Astrocyte (in vitro differentiated cells and primary cell): ENCODE measurements at regions not wholly inside any gene's neighbourhood (a gene's known extent, or its start where the extent isn't known, plus 50 kb on each side); places are given as distances from the start of the nearest gene placed in this dataset.

Source experiments
- DNase-seq: peaks from one replicate; pipeline ENCODE4 v3.0.0-alpha.2; 2010; ENCODE audit warnings: low read depth
- FAIRE-seq: peaks from 2 replicates; lab custom pipeline; 2011; peaks lifted over from hg19 to GRCh38; lab: Jason Lieb, UNC
- H2AFZ ChIP-seq: 2 replicates; pipeline ENCODE4 v1.6.0; 2012; ENCODE audit warnings: low read depth, low read length, inconsistent platforms
- H3K27ac ChIP-seq: 2 replicates; pipeline ENCODE4 v1.5.1; 2011; ENCODE audit warnings: low read depth, low read length, inconsistent platforms
- H3K27me3 ChIP-seq: 2 replicates; pipeline ENCODE4 v1.6.0; 2011; ENCODE audit warnings: low read length, inconsistent platforms; ENCODE audit not compliant: insufficient read depth
- H3K36me3 ChIP-seq: 2 replicates; pipeline ENCODE4 v1.5.1; 2011; ENCODE audit warnings: low read length, inconsistent platforms; ENCODE audit not compliant: insufficient read depth
- H3K4me1 ChIP-seq: 2 replicates; pipeline ENCODE4 v1.5.1; 2011; ENCODE audit warnings: low read length, inconsistent platforms; ENCODE audit not compliant: insufficient read depth
- H3K4me2 ChIP-seq: 2 replicates; pipeline ENCODE4 v1.6.0; 2012; ENCODE audit warnings: low read length, inconsistent platforms
- H3K4me3 ChIP-seq: 2 replicates; pipeline ENCODE4 v1.5.1; 2011; ENCODE audit warnings: low read depth, mild to moderate bottlenecking, low read length, inconsistent platforms; ENCODE audit not compliant: insufficient read depth
- H3K79me2 ChIP-seq: 2 replicates; pipeline ENCODE4 v1.6.0; 2012; ENCODE audit warnings: mild to moderate bottlenecking, low read length, inconsistent platforms; ENCODE audit not compliant: insufficient read depth
- H3K9ac ChIP-seq: 2 replicates; pipeline ENCODE4 v1.6.0; 2012; ENCODE audit warnings: mild to moderate bottlenecking, low read length, inconsistent platforms
- H3K9me3 ChIP-seq: 2 replicates; pipeline ENCODE4 v1.5.1; 2012; ENCODE audit warnings: low read depth, mild to moderate bottlenecking, low read length, inconsistent platforms; ENCODE audit not compliant: insufficient read depth
- H4K20me1 ChIP-seq: 2 replicates; pipeline ENCODE4 v1.6.0; 2012; ENCODE audit warnings: low read length, inconsistent platforms; ENCODE audit not compliant: insufficient read depth
- H3K27ac Mint-ChIP-seq: one replicate; pipeline ENCODE4 v1.8.0; 2021; ENCODE audit warnings: mild to moderate bottlenecking, mixed read lengths; ENCODE audit not compliant: unreplicated experiment
- H3K27me3 Mint-ChIP-seq: one replicate; pipeline ENCODE4 v1.8.0; 2021; ENCODE audit warnings: low read depth, mixed read lengths; ENCODE audit not compliant: unreplicated experiment
- H3K36me3 Mint-ChIP-seq: one replicate; pipeline ENCODE4 v1.8.0; 2021; ENCODE audit warnings: low read depth, mixed read lengths; ENCODE audit not compliant: unreplicated experiment
- H3K4me1 Mint-ChIP-seq: one replicate; pipeline ENCODE4 v1.8.0; 2021; ENCODE audit warnings: low read depth, mixed read lengths; ENCODE audit not compliant: unreplicated experiment
- H3K4me3 Mint-ChIP-seq: one replicate; pipeline ENCODE4 v1.8.0; 2021; ENCODE audit warnings: mild to moderate bottlenecking, moderate library complexity, mixed read lengths; ENCODE audit not compliant: unreplicated experiment
- H3K9me3 Mint-ChIP-seq: one replicate; pipeline ENCODE4 v1.8.0; 2021; ENCODE audit warnings: mild to moderate bottlenecking, mixed read lengths; ENCODE audit not compliant: unreplicated experiment
- EZH2 ChIP-seq: IDR thresholded peaks from 2 replicates; pipeline ENCODE4 v1.6.1; 2012; ENCODE audit warnings: mild to moderate bottlenecking, low read length, inconsistent platforms; ENCODE audit not compliant: insufficient read depth
- TF ChIP-seq, protein P1 (sequence below): IDR thresholded peaks from 2 replicates; pipeline ENCODE4 v1.5.1; 2011; ENCODE audit warnings: low read depth, mild to moderate bottlenecking, inconsistent platforms, low read length, moderate library complexity; ENCODE audit not compliant: insufficient read depth

DNA sequence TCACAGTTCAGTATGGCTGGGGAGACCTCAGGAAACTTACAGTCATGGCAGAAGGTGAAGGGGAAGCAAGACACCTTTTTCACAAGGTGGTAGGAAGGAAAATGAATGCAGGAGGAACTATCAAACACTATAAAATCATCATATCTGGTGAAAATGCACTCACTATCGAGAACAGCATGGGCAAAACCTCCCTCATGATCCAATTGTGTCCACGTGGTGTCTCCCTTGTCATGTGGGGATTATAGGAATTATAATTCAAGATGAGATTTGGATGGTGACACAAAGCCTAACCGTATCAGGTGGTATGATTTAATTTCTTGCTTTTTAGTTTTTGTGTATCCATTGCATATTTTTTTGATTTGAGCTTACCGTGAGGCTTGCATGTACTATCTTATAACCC is 133.2 kb upstream of the SYNCRIP start:
- H3K4me1 ChIP-seq: no peaks in the 10 kb centered on the region
- FAIRE-seq: no peak
- H3K4me3 Mint-ChIP-seq: no peak overlapping the region
- H3K36me3 ChIP-seq: no peaks in the 10 kb centered on the region
- H3K36me3 Mint-ChIP-seq: no peaks in the 10 kb centered on the region
- DNase-seq: no peak
- H3K4me3 ChIP-seq: no peak overlapping the region
- no peak overlapping the region for H3K9ac ChIP-seq
- no peak overlapping the region for H3K4me2 ChIP-seq
- H3K27ac ChIP-seq: no peak overlapping the region
- H3K9me3 ChIP-seq: no peaks in the 10 kb centered on the region
- no peak overlapping the region for H2AFZ ChIP-seq
- no peaks in the 10 kb centered on the region for H3K27me3 ChIP-seq
- TF ChIP-seq, protein P1, sequence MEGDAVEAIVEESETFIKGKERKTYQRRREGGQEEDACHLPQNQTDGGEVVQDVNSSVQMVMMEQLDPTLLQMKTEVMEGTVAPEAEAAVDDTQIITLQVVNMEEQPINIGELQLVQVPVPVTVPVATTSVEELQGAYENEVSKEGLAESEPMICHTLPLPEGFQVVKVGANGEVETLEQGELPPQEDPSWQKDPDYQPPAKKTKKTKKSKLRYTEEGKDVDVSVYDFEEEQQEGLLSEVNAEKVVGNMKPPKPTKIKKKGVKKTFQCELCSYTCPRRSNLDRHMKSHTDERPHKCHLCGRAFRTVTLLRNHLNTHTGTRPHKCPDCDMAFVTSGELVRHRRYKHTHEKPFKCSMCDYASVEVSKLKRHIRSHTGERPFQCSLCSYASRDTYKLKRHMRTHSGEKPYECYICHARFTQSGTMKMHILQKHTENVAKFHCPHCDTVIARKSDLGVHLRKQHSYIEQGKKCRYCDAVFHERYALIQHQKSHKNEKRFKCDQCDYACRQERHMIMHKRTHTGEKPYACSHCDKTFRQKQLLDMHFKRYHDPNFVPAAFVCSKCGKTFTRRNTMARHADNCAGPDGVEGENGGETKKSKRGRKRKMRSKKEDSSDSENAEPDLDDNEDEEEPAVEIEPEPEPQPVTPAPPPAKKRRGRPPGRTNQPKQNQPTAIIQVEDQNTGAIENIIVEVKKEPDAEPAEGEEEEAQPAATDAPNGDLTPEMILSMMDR: no peak
- no peak for TF ChIP-seq EZH2
- no peaks in the 10 kb centered on the region for H3K27me3 Mint-ChIP-seq
- no peaks in the 10 kb centered on the region for H3K4me1 Mint-ChIP-seq
- H3K79me2 ChIP-seq: no peaks in the 10 kb centered on the region
- H3K9me3 Mint-ChIP-seq: peaks cover 4% of the 10 kb centered on the region
- H4K20me1 ChIP-seq: no peaks in the 10 kb centered on the region
- no peak overlapping the region for H3K27ac Mint-ChIP-seq

DNA sequence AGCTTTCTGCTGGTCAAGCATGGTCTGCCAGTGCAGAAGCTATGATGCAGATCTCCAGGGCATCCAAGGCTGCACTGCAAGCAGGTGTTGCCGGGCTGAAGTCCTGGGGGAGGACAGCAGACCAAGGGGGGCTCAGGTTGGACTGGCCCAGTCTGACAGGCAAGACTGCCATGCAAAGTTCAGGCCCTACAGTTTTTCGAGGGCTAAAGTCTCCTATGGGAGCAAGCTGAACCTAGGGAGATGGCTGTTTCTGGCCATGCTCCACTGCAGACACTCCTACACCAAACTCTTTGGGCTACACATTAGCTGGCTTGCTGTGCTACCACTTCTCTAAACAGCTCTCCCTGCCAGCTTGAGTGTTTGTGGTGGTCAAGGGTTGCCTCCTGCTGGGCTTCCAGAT is 130.0 kb upstream of the SYNCRIP start:
- no peak for FAIRE-seq
- Mint-ChIP-seq H3K36me3 (no peaks in the 10 kb centered on the region), H3K27me3 (no peaks in the 10 kb centered on the region), H3K4me1 (no peaks in the 10 kb centered on the region), H3K27ac (no peak overlapping the region), H3K4me3 (no peak overlapping the region), H3K9me3 (peaks cover 4% of the 10 kb centered on the region)
- Histone ChIP-seq H3K4me2 (no peak overlapping the region), H3K4me3 (no peak overlapping the region), H3K9me3 (no peaks in the 10 kb centered on the region), H3K4me1 (no peaks in the 10 kb centered on the region), H3K27ac (no peak overlapping the region), H3K9ac (no peak overlapping the region), H3K79me2 (no peaks in the 10 kb centered on the region), H4K20me1 (no peaks in the 10 kb centered on the region), H2AFZ (no peak overlapping the region), H3K36me3 (no peaks in the 10 kb centered on the region), H3K27me3 (no peaks in the 10 kb centered on the region)
- no peak for DNase-seq
- no peak for TF ChIP-seq EZH2
- TF ChIP-seq, protein P1: no peak

DNA sequence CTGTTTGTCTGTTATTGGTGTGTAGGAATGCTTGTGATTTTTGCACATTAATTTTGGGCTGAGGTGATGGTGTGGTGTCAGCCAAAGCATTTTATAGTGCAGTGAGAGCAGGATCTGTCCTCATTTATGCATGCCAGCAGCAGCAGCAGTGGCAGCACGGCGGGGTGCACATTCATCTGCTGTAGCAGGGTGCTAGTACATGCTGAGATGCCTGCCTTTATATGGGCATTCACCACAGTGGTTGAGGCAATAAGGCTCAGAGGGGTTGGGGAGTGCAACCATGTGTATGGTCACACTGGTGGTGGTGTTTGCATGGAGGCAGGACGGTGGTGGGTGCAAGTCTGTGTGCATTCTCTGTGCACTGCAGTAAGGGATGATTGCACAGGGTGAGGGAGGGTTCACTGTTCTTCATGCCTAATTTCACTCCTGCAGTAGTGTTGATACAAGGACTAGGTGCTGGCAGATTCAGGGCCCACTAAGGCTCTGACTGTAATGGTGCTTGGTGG is 129.3 kb upstream of the SYNCRIP start:
- Histone ChIP-seq H3K4me1 (no peaks in the 10 kb centered on the region), H2AFZ (no peak overlapping the region), H3K4me2 (no peak overlapping the region), H4K20me1 (no peaks in the 10 kb centered on the region), H3K36me3 (no peaks in the 10 kb centered on the region), H3K4me3 (no peak overlapping the region), H3K27me3 (no peaks in the 10 kb centered on the region), H3K27ac (no peak overlapping the region), H3K9me3 (no peaks in the 10 kb centered on the region), H3K9ac (no peak overlapping the region), H3K79me2 (no peaks in the 10 kb centered on the region)
- no peak overlapping the region for H3K4me3 Mint-ChIP-seq
- no peak overlapping the region for H3K27ac Mint-ChIP-seq
- H3K36me3 Mint-ChIP-seq: no peaks in the 10 kb centered on the region
- TF ChIP-seq, protein P1: no peak
- no peak for TF ChIP-seq EZH2
- no peak for FAIRE-seq
- peaks cover 4% of the 10 kb centered on the region for H3K9me3 Mint-ChIP-seq
- no peaks in the 10 kb centered on the region for H3K4me1 Mint-ChIP-seq
- no peaks in the 10 kb centered on the region for H3K27me3 Mint-ChIP-seq
- DNase-seq: no peak
